ENCODE measurements at regions not wholly inside any gene's neighbourhood (a gene's known extent, or its start where the extent isn't known, plus 50 kb on each side); places are given as distances from the start of the nearest gene placed in this dataset.

- TF ChIP-seq YY1 (IDR thresholded peaks at IDR 0.05; ENCODE audit: low read depth) (no peak), RAD21 (IDR thresholded peaks at IDR 0.05; ENCODE audit: low read depth) (no peak), NFIC (IDR thresholded peaks at IDR 0.05) (no peak), ZBTB7A (IDR thresholded peaks at IDR 0.05; ENCODE audit: low read depth) (no peak), REST (IDR thresholded peaks at IDR 0.05; ENCODE audit: low read depth) (no peak), FOXM1 (IDR thresholded peaks at IDR 0.05; ENCODE audit: borderline replicate concordance, low read depth) (no peak), EP300 (IDR thresholded peaks at IDR 0.05; ENCODE audit: borderline replicate concordance) (no peak), TAF1 (IDR thresholded peaks at IDR 0.05; ENCODE audit: low read depth) (no peak)
These were observed 435.6 kb upstream of the CDH9 start for GRCh38 chr5:27474047-27474309.

Measured in Ishikawa (cell line).